CD14-positive monocyte (primary cell): ENCODE measurements at regions not wholly inside any gene's neighbourhood (a gene's known extent, or its start where the extent isn't known, plus 50 kb on each side); places are given as distances from the start of the nearest gene placed in this dataset.

Experiments used
- DNase-seq, 3 donors: peaks; one replicate each; pipeline ENCODE4 v3.0.0-alpha.2; 2011 to 2022
- H2AFZ ChIP-seq: 2 replicates; pipeline ENCODE4 v1.6.0; 2012; ENCODE audit warnings: mild to moderate bottlenecking, low read depth, low read length, inconsistent platforms; ENCODE audit not compliant: insufficient read depth, poor library complexity, severe bottlenecking
- H3K27ac ChIP-seq, 2 donors: 1 replicate in 1 of 2; 2 replicates in 1 of 2; pipeline ENCODE4 v1.5.1; 2012 to 2013; ENCODE audit warnings: low read length in 2 of 2, control low read depth in 1 of 2, inconsistent platforms in 1 of 2, low read depth in 1 of 2, mild to moderate bottlenecking in 1 of 2
- H3K27me3 ChIP-seq, 2 donors: one replicate each; pipeline versions ENCODE4 v1.6.0 to v1.6.1; 2011 to 2013; ENCODE audit warnings: low read length in 2 of 2; ENCODE audit not compliant: control insufficient read depth in 2 of 2, insufficient read depth in 2 of 2
- H3K36me3 ChIP-seq, 2 donors: replicated peaks in 1 of 2; 1 replicate in 1 of 2; 2 replicates in 1 of 2; pipeline versions ENCODE4 v1.5.1 to v1.6.1; 2012 to 2013; ENCODE audit warnings: low read length in 2 of 2, control low read depth in 1 of 2, inconsistent platforms in 1 of 2, mild to moderate bottlenecking in 1 of 2; ENCODE audit not compliant: insufficient read depth in 2 of 2, control insufficient read depth in 1 of 2
- H3K4me1 ChIP-seq, 2 donors: 1 replicate in 1 of 2; 2 replicates in 1 of 2; pipeline versions ENCODE4 v1.5.1 to v1.6.1; 2012 to 2013; ENCODE audit warnings: low read length in 2 of 2, control low read depth in 1 of 2, inconsistent platforms in 1 of 2, mild to moderate bottlenecking in 1 of 2, moderate library complexity in 1 of 2; ENCODE audit not compliant: insufficient read depth in 2 of 2, control insufficient read depth in 1 of 2
- H3K4me2 ChIP-seq: replicated peaks from 2 replicates; pipeline ENCODE3; 2012; ENCODE audit warnings: low read length, moderate library complexity, mild to moderate bottlenecking; ENCODE audit not compliant: poor library complexity, severe bottlenecking; ENCODE audit errors: extremely low read depth
- H3K4me3 ChIP-seq, 3 experiments: fragments of 200-600 bp in 1 of 3; sonication (generic) in 1 of 3; replicated peaks in 1 of 3; 1 replicate in 2 of 3; 2 replicates in 1 of 3; pipeline ENCODE4 v1.5.1; 2011 to 2013; ENCODE audit warnings: low read length in 3 of 3, mild to moderate bottlenecking in 3 of 3, control low read depth in 2 of 3, low read depth in 2 of 3, inconsistent platforms in 1 of 3, moderate library complexity in 1 of 3
- H3K79me2 ChIP-seq: 2 replicates; pipeline ENCODE4 v1.6.0; 2012; ENCODE audit warnings: mild to moderate bottlenecking, control low read depth, inconsistent platforms, low read length, moderate library complexity; ENCODE audit not compliant: insufficient read depth
- H3K9ac ChIP-seq: 2 replicates; pipeline ENCODE4 v1.6.0; 2017; ENCODE audit warnings: low read length, mild to moderate bottlenecking; ENCODE audit not compliant: insufficient read depth, poor library complexity, severe bottlenecking
- H3K9me3 ChIP-seq, 2 donors: replicated peaks in 1 of 2; 1 replicate in 1 of 2; 2 replicates in 1 of 2; pipeline versions ENCODE4 v1.5.1 to v1.6.1; 2012 to 2013; ENCODE audit warnings: low read length in 2 of 2, control low read depth in 1 of 2; ENCODE audit not compliant: control insufficient read depth in 1 of 2, insufficient read depth in 1 of 2
- H4K20me1 ChIP-seq: 2 replicates; pipeline ENCODE4 v1.6.0; 2012; ENCODE audit warnings: mild to moderate bottlenecking, low read length, control low read depth, moderate library complexity; ENCODE audit not compliant: insufficient read depth
- H3K27ac Mint-ChIP-seq, 7 donors: one replicate each; pipeline ENCODE4 v1.8.0; 2020; ENCODE audit warnings: mild to moderate bottlenecking in 7 of 7, mixed read lengths in 7 of 7, moderate library complexity in 6 of 7, inconsistent platforms in 2 of 7
- H3K27me3 Mint-ChIP-seq, 3 donors: one replicate each; pipeline ENCODE4 v1.8.0; 2021 to 2022; ENCODE audit warnings: low read depth in 3 of 3, mild to moderate bottlenecking in 3 of 3, mixed read lengths in 3 of 3, moderate library complexity in 3 of 3, inconsistent platforms in 1 of 3
- H3K36me3 Mint-ChIP-seq, 2 donors: one replicate each; pipeline ENCODE4 v1.8.0; 2020; ENCODE audit warnings: mixed read lengths in 2 of 2, inconsistent platforms in 1 of 2, mild to moderate bottlenecking in 1 of 2
- H3K4me1 Mint-ChIP-seq: one replicate; pipeline ENCODE4 v1.8.0; 2020; ENCODE audit warnings: mild to moderate bottlenecking, mixed read lengths
- H3K4me3 Mint-ChIP-seq, 2 donors: one replicate each; pipeline ENCODE4 v1.8.0; 2020; ENCODE audit warnings: mild to moderate bottlenecking in 2 of 2, mixed read lengths in 2 of 2, moderate library complexity in 1 of 2
- H3K9me3 Mint-ChIP-seq, 7 donors: one replicate each; pipeline ENCODE4 v1.8.0; 2020 to 2022; ENCODE audit warnings: mixed read lengths in 7 of 7, mild to moderate bottlenecking in 6 of 7, moderate library complexity in 6 of 7, inconsistent platforms in 2 of 7
- CTCF ChIP-seq: fragments of 200-600 bp; IDR thresholded peaks from one replicate; pipeline ENCODE4 v1.8.0; 2022; ENCODE audit warnings: antibody characterized with exemption, mild to moderate bottlenecking
- WGBS: methylation state at CpG from one replicate; pipeline ENCODE4 v1.1.5; 2013; ENCODE audit warnings: missing lambda C conversion rate; ENCODE audit not compliant: insufficient coverage; 5-methylcytosine and 5-hydroxymethylcytosine counted together
- intact Hi-C, 2 donors: fragments of 100-400 bp; cut with micrococcal nuclease; formaldehyde crosslinking; loops; one replicate each; pipeline versions ENCODE4 v1.15.0 to v1.15.1; 2023

- Histone ChIP-seq H3K27ac (no peak overlapping the region), H3K4me3 (no peak overlapping the region), H3K27me3 (peaks cover 0 to 18% of the 10 kb centered on the region in 2 donors), H3K36me3 (no peaks in the 10 kb centered on the region), H3K79me2 (no peaks in the 10 kb centered on the region), H4K20me1 (no peaks in the 10 kb centered on the region), H3K4me2 (no peak overlapping the region), H2AFZ (no peak overlapping the region), H3K9me3 (no peaks in the 10 kb centered on the region), H3K4me1 (peaks cover 7 to 8% of the 10 kb centered on the region in 2 donors), H3K9ac (no peak overlapping the region)
- H3K36me3 Mint-ChIP-seq, result no peaks in the 10 kb centered on the region
- H3K4me1 Mint-ChIP-seq, result peaks cover 8% of the 10 kb centered on the region
- WGBS, result 50% methylated on average over 2 of the region's 6 CpGs
- no peak overlapping the region for H3K4me3 Mint-ChIP-seq
- no peak overlapping the region for H3K27ac Mint-ChIP-seq
- no peak for TF ChIP-seq CTCF
- no peak for DNase-seq
- peaks cover 0 to 4% (median 0%) of the 10 kb centered on the region in 7 donors for H3K9me3 Mint-ChIP-seq
- peaks cover 19 to 26% (median 20%) of the 10 kb centered on the region in 3 donors for H3K27me3 Mint-ChIP-seq
- intact Hi-C loops, result no loop called here
Measured at GRCh38 chr20:62560162-62560561, 82.1 kb upstream of the SLCO4A1 start.

- Histone ChIP-seq H3K9me3 (no peaks in the 10 kb centered on the region), H3K27me3 (peaks cover 0 to 18% of the 10 kb centered on the region in 2 donors), H3K36me3 (no peaks in the 10 kb centered on the region), H3K4me1 (peaks cover 7 to 8% of the 10 kb centered on the region in 2 donors), H3K4me3 (no peak overlapping the region), H3K9ac (peak overlapping the region; percentile 30), H3K4me2 (peak overlapping the region; percentile 43), H3K79me2 (no peaks in the 10 kb centered on the region), H3K27ac (no peak overlapping the region), H4K20me1 (no peaks in the 10 kb centered on the region), H2AFZ (peak overlapping the region; percentile 13)
- Mint-ChIP-seq H3K9me3 (peaks cover 0 to 4% (median 0%) of the 10 kb centered on the region in 7 donors), H3K4me1 (peaks cover 8% of the 10 kb centered on the region), H3K27ac (no peak overlapping the region), H3K36me3 (no peaks in the 10 kb centered on the region), H3K27me3 (peaks cover 19 to 26% (median 20%) of the 10 kb centered on the region in 3 donors), H3K4me3 (peak overlapping the region; percentile 37 to 74)
- 45% methylated on average over 13 of the region's 15 CpGs for WGBS
- intact Hi-C loops, result no loop called here
- no peak for TF ChIP-seq CTCF
- DNase-seq, result peak in 2 of 3 donors; percentile 3 to 14
Measured at GRCh38 chr20:62561182-62561581, 81.1 kb upstream of the SLCO4A1 start.
